NCI-H1694 (cell line): ENCODE measurements at regions not wholly inside any gene's neighbourhood (a gene's known extent, or its start where the extent isn't known, plus 50 kb on each side); places are given as distances from the start of the nearest gene placed in this dataset.

ENCODE experiments used
- DNase-seq: peaks from one replicate; lab custom pipeline; 2025; lab: John Stamatoyannopoulos, UW

DNA sequence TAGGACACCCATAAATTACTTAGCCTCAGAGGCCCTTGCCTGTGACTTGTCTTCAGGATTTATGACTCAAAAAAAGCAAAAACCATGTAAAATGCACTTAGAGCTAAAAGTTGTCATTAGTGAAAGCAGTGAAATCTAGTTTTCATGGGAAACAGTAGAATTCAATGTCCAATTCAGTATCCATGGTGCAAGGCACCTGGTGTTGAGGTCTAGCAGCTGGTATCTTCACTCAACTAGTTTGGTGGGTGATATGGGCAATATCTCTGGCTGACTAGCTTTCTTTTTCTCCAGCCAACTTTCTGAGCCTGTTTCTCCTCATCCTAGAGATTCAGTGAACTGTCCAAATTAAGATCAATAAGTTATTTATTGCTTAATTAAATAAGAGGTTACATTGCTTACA is 229.8 kb upstream of the NDST4 start:
- no peak for DNase-seq

DNA sequence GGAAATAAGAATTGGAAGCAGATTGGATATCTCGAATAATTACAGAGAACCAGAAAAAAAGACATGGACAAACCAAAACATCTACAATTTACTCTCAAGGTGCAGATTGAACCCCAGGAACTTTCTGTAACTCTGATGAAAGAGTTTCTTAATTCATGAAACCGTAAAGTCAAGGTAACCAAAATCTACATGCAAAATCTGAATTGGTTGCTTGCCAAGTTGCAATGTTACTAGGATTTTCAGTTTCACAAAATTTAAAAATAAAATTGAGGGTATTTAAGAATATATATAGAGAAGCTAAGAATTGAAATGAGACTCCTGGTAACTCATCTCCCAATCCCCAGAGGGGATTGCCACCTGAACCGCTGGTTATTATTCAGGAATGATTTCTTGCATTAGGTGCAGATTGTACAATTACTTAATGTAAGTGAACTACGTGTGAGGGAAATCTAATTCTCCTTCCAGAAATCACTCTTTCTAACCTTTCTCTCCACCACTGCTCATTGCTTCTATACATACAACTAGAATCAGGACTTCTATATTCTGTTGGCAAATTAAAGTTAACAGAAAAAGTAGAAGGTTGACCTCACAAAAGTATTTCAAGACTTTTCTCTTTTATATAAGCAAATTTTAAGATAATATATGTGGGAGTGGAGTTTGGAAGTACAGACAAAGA is 221.5 kb upstream of the NDST4 start:
- no peak for DNase-seq

DNA sequence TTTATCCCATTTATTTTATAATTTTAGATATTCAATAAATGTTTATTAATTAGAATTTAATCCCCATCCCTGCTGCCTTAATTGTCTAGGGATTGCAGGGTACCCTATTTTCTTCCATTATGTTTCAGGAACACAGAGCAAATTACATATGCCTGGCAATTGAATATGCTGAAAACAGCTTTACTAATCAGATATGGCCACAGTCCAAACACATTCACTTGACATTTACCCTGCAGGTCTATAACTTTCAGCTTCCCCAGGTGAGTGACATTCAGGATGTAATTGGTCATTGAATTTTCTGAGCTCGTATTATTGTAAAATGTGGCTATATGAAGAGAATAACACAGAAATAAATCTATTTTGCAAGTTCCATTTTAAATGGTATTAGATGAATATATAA is 218.7 kb upstream of the NDST4 start:
- DNase-seq: no peak

DNA sequence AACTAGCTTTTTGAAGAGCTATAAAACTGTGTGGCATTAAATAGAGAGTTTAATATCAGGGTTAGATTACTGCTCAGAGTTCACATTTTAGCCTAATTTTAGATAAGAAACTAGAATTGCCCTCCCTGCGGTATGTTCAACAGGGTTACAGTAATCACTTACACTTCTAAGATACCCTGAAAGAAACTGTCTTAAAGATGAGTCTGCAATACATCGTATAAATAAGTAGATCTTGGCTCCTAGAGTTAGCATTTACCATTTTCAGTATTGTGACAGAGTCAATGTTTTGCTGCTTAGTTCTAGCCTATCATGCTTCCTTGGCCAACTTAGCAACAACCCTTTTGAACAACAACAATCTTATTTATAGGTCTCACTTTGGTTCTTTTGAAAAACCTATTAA is 217.8 kb upstream of the NDST4 start:
- DNase-seq: no peak

DNA sequence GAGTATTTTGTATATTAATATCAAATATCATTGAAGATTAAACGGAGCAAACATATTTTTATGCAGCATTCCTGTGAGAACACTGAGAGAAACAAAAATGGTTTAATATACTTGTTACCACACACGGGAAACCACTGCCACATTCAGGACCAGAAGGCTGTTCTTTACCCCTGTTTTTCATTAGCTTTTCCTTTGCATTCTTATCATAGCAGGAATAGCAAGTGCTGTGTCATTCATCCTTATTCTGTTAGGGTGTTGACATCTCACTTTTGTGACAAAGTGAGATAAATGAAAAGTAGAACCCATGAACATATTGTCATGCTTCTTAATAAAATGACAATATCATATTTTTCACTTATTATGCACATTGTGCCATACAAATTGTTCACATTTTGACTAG is 212.4 kb upstream of the NDST4 start:
- DNase-seq: no peak

GRCh38 chr4:115323106-115323707 is 209.8 kb upstream of the NDST4 start:
- DNase-seq: no peak

GRCh38 chr4:115315182-115315581 is 201.8 kb upstream of the NDST4 start:
- no peak for DNase-seq

DNA sequence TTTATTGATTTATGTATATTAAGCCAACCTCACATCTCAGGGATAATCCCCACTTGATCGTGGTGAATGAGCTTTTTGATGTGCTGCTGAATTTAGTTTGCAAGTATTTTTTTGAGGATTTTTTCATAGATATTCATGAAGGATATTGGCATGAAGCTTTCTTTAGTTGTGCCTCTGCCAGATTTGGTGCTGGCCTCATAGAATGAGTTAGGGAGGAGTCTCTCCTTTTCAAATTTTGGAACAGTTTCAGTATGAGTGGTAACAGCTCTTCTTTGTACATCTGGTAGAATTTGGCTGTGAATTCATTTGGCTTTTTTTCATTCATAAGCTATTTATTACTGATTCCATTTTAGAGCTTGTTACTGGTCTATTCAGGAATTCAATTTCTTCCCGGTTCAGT is 197.2 kb upstream of the NDST4 start:
- DNase-seq: no peak

- DNase-seq: no peak
These were observed 181.3 kb upstream of the NDST4 start for GRCh38 chr4:115294717-115295116.

GRCh38 chr4:115293093-115293462 is 179.7 kb upstream of the NDST4 start:
- no peak for DNase-seq

DNA sequence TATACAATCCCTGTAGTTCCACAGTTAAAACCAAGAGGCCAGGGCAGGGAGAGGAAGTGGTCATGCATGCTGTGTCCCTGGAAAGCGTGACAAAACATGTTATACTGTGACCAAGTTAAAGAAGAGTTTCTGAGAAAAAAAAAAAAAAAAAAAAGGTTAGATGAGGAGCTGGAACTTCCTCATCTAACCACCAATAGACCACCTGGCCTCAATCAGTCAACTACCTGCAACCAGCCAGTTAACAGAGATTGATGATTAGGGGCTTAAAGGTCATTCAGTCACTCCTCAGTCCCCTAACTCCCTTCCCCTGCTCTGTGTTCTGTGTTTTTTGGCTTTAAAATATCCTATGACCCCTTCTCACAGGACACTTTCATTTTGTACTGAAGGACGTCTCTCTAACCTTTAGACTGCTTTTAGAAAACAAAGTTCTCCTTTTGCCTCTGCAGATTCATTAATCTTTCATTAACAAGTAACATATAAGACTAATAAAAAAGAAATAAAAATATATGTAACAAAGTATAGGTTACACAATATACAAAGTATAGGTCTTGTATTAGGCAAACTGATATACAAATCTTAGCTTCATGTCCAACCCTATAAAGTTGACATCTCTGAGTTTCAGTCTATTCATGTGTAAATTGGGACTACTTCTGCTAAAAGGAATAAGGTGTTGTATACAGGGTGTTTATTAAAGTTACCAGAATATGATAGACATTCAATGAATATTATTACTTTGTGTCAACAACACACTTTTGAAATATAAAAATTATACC is 179.1 kb upstream of the NDST4 start:
- no peak for DNase-seq

DNA sequence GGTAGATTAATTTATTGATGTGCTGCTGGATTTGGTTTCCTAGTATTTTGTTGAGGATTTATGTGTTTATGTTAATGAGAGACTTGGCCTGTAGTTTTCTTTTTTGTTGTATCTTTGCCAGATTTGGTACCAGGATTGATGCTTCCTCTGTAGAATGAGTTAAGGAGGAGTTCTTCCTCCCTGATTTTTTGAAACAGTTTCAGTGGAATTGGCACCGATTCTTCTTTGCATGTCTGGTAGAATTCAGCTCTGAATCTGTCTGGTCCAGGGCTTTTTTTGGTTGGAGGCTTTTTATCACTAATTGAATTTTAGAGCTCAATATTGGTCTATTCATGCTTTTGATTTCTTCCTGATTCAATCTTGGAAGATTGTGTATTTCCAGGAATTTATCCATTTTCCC is 174.0 kb upstream of the NDST4 start:
- no peak for DNase-seq

- no peak for DNase-seq
These were observed 165.9 kb upstream of the NDST4 start for GRCh38 chr4:115279330-115279729.

- no peak for DNase-seq
These were observed 165.4 kb upstream of the NDST4 start for GRCh38 chr4:115278830-115279229.

DNA sequence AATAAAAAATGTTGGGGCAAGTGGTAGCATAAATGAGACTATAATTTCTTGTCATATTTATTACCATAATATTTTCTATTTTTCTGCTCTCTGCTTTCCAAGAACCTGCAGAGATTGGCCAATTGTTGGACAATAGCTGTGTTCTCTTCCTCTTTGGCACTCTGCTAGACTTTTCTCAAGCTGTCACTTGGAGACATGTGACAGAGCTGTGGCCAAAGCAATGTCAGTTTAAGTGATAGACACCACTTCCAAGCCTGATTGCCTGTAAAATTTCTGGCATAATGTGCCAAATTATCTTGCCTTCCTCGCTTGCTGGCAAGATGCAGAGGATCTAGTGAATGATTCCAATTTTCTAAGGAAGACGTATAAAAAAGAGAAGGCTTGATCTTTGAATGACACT is 162.2 kb upstream of the NDST4 start:
- DNase-seq: no peak

- DNase-seq: no peak
These were observed 161.1 kb upstream of the NDST4 start for GRCh38 chr4:115274545-115274944.

DNA sequence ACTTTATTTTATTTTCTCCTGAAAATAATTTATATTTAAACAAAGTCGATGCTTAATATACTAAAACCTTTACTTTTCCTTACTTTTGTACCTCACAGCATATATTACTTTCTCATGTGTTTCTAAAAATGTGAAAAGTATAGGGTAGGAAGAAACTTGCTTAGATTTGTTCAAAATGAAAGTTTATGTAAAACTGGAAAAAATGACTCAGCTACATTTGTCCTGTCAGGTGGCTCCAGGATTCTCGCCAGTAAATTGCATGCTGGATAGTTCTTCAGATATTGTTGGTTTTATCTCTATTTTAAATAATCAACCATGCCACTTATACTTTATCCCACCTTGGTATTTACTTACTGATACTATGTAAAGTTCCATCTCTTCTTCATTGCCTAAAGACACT is 159.2 kb upstream of the NDST4 start:
- DNase-seq: no peak

DNA sequence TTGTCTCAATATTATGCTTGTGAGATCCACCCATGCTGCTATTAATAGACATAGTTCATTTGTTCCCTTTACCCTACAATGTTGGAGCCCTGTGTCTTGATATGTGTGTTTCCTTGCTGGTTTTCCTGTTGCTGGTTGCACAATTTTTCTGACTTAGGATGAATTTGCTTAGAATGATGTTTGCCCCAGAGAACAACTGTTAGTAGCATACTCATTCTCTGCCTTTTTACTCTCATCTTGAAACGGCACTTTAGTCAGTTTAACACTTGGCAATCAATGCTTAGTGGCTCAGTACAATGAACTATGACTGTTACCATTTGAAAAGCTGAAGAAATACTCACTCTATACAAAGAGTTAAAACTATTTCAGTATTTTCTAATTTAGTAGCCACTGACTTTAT is 158.8 kb upstream of the NDST4 start:
- DNase-seq: no peak

DNA sequence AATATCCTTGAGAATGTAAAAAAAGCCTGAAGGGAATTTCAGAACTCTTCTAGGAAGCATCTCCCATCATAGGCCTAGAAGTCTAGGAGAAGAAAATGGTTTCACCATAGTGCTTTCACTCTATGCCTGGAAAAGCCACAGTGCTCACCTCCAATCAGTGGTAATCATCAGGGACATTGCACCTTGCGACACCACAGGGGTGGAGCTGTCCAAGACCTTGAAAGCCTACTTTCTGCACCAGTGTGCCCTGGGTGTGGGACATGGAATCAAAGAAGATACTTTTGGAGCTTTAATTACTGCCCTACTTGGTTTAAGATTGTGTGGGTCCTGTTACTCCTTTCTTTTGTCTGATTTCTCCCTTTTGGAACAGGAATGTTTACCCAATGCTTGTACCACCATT is 146.8 kb upstream of the NDST4 start:
- DNase-seq: no peak

GRCh38 chr4:115259642-115260041 is 146.2 kb upstream of the NDST4 start:
- no peak for DNase-seq

DNA sequence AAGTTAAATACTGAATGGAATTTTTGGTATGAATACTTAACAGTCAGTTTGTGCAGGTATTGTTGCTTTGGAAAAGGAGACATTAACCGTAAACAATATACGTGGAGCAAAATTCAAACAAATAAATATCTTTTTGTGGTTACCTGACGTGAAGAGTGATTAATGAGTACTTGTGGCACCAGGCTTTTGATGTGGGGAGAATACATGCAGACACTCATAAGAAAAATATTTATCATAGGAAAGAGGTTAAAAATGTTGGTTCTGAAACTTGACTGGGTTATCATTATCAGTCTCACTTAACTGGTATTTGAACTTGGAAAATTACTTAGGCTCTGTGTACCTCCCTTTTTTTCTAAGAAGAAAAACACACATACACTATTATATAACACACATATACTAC is 136.4 kb upstream of the NDST4 start:
- DNase-seq: no peak

- no peak for DNase-seq
These were observed 121.1 kb upstream of the NDST4 start for GRCh38 chr4:115234405-115235093.

- DNase-seq: no peak
These were observed 120.2 kb upstream of the NDST4 start for GRCh38 chr4:115233600-115233999.
